K562 (cell line): ENCODE measurements at regions not wholly inside any gene's neighbourhood (a gene's known extent, or its start where the extent isn't known, plus 50 kb on each side); places are given as distances from the start of the nearest gene placed in this dataset.
A peak's percentile ranks its signal among the peaks of the same experiment; 100 is the strongest.

Experiments
- ATAC-seq: fragments of 200-7000 bp; cut with Tn5 transposase; 3 replicates; pipeline ENCODE4 v1.9.1; 2020; ENCODE audit warnings: moderate library complexity
- BruUV-seq: library from RNA; stranded (reverse); fragments of 400-500 nt; replicated peaks from 2 replicates; lab custom pipeline; 2021; lab: Mats Ljungman, UMichigan
- CTCF ChIA-PET: fragments of 300-600 bp; formaldehyde crosslinking; extraction: SDS; loops from one replicate; lab custom pipeline; 2021; ENCODE audit warnings: low intra/inter-chr PET ratio; lab: Yijun Ruan, JAX
- POLR2A ChIA-PET: fragments of 300-600, 350-650 bp; sonication (Branson Sonifier 250); formaldehyde crosslinking; extraction: SDS; loops from one replicate; lab custom pipeline; 2021; ENCODE audit warnings: antibody characterized with exemption, inconsistent platforms; lab: Yijun Ruan, JAX
- DNase-seq, 4 experiments: peaks; one replicate each; pipeline versions ENCODE4 v3.0.0 to v3.0.0-alpha.2; 2011 to 2018; ENCODE audit warnings: low spot score in 3 of 4, mixed read lengths in 3 of 4; ENCODE audit errors: extremely low read depth in 1 of 4
- FAIRE-seq: peaks from 2 replicates; lab custom pipeline; 2011; peaks lifted over from hg19 to GRCh38; lab: Jason Lieb, UNC
- H2AFZ ChIP-seq: 2 replicates; pipeline ENCODE4 v1.6.0; 2011; ENCODE audit warnings: low read depth, low read length, control low read depth, inconsistent platforms
- H3K27ac ChIP-seq: fragments of 200-600 bp; 3 replicates; pipeline ENCODE4 v1.8.0; 2011; ENCODE audit warnings: low read depth, mild to moderate bottlenecking, control low read depth, inconsistent platforms, low read length, moderate library complexity, mixed read lengths; ENCODE audit errors: extremely low read depth
- H3K27me3 ChIP-seq, 2 experiments: fragments of 300-600 bp in 1 of 2; 2 replicates in 1 of 2; 3 replicates in 1 of 2; pipeline versions ENCODE4 v1.6.0 to v1.8.0; 2011; ENCODE audit warnings: inconsistent platforms in 2 of 2, low read length in 2 of 2, mild to moderate bottlenecking in 1 of 2, mixed read lengths in 1 of 2, moderate library complexity in 1 of 2; ENCODE audit not compliant: control insufficient read depth in 2 of 2, insufficient read depth in 2 of 2
- H3K36me3 ChIP-seq: fragments of 300-600 bp; 3 replicates; pipeline ENCODE4 v1.8.0; 2011; ENCODE audit warnings: mild to moderate bottlenecking, low read length, inconsistent platforms; ENCODE audit not compliant: control insufficient read depth, insufficient read depth
- H3K4me1 ChIP-seq, 2 experiments: fragments of 200-600 bp in 1 of 2; replicated peaks in 1 of 2; 2 replicates in 1 of 2; 3 replicates in 1 of 2; pipeline versions ENCODE4 v1.5.1 to v1.8.0; 2011; ENCODE audit warnings: inconsistent platforms in 2 of 2, low read length in 2 of 2, mild to moderate bottlenecking in 1 of 2, mixed read lengths in 1 of 2, moderate library complexity in 1 of 2; ENCODE audit not compliant: control insufficient read depth in 2 of 2, insufficient read depth in 2 of 2
- H3K4me2 ChIP-seq: 2 replicates; pipeline ENCODE4 v1.6.1; 2011; ENCODE audit warnings: low read length, control low read depth, inconsistent platforms, mixed read lengths; ENCODE audit not compliant: insufficient read depth
- H3K4me3 ChIP-seq: fragments of 200-600 bp; sonication (generic), shearing (Covaris generic); 2 replicates; pipeline ENCODE4 v1.5.1; 2016; ENCODE audit warnings: control low read depth, inconsistent platforms
- H3K79me2 ChIP-seq: fragments of 200-600 bp; 3 replicates; pipeline ENCODE4 v1.8.0; 2011; ENCODE audit warnings: low read length, inconsistent platforms; ENCODE audit not compliant: control insufficient read depth, insufficient read depth
- H3K9ac ChIP-seq, 2 experiments: 2 replicates each; pipeline versions ENCODE4 v1.6.0 to v1.6.1; 2011; ENCODE audit warnings: low read depth in 2 of 2, low read length in 2 of 2, control low read depth in 1 of 2, inconsistent platforms in 1 of 2, mild to moderate bottlenecking in 1 of 2, mixed read lengths in 1 of 2; ENCODE audit not compliant: insufficient read depth in 1 of 2
- H3K9me1 ChIP-seq: one replicate; pipeline ENCODE4 v1.6.0; 2011; ENCODE audit warnings: inconsistent platforms, mild to moderate bottlenecking, low read length, moderate library complexity; ENCODE audit not compliant: control insufficient read depth, insufficient read depth
- H3K9me3 ChIP-seq: replicated peaks from 2 replicates; pipeline ENCODE4 v1.5.1; 2011; ENCODE audit warnings: low read depth, low read length, inconsistent platforms; ENCODE audit not compliant: control insufficient read depth, insufficient read depth
- H4K20me1 ChIP-seq: replicated peaks from 2 replicates; pipeline ENCODE4 v1.6.1; 2011; ENCODE audit warnings: low read length, inconsistent platforms, mixed read lengths; ENCODE audit not compliant: control insufficient read depth, insufficient read depth
- ASH1L ChIP-seq: fragments of 450-650 bp; IDR thresholded peaks from 2 replicates; pipeline ENCODE4 v1.6.1; 2018; ENCODE audit warnings: borderline replicate concordance, mild to moderate bottlenecking, low read depth; ENCODE audit not compliant: partially characterized antibody
- COPS2 ChIP-seq: fragments of 450-650 bp; conservative IDR thresholded peaks from 2 replicates; pipeline ENCODE4 v1.6.1; 2016; ENCODE audit warnings: mild to moderate bottlenecking, moderate library complexity
- CREB5 ChIP-seq: fragments of 250-450 bp; sonication (Bioruptor Pico); IDR thresholded peaks from 2 replicates; pipeline ENCODE4 v1.5.0; 2020; ENCODE audit warnings: mild to moderate bottlenecking
- DEAF1 ChIP-seq: fragments of 450-650 bp; formaldehyde crosslinking; IDR thresholded peaks from 2 replicates; pipeline ENCODE4 v1.4.0; 2020; ENCODE audit warnings: mild to moderate bottlenecking, moderate library complexity
- ELK1 ChIP-seq: sonication (generic); formaldehyde crosslinking; IDR thresholded peaks from 2 replicates; pipeline ENCODE4 v1.8.1; 2022; ENCODE audit warnings: missing genetic modification reagents
- NCOA6 ChIP-seq: fragments of 450-650 bp; IDR thresholded peaks from 2 replicates; pipeline ENCODE4 v1.6.1; 2017; ENCODE audit warnings: mild to moderate bottlenecking
- RFX5 ChIP-seq: IDR thresholded peaks from 2 replicates; pipeline ENCODE4 v1.6.1; 2011; ENCODE audit warnings: low read depth, mild to moderate bottlenecking, improper control_type of control experiment, low read length
- SAFB ChIP-seq: fragments of 200-400 bp; formaldehyde crosslinking; IDR thresholded peaks from 2 replicates; pipeline ENCODE4 v1.6.1; 2017; ENCODE audit warnings: low read depth, low read length, borderline replicate concordance
- TEAD1 ChIP-seq, 2 experiments: fragments of 450-650 bp in 1 of 2; sonication (generic) in 1 of 2; formaldehyde crosslinking; IDR thresholded peaks; 2 replicates each; pipeline versions ENCODE4 v1.4.0 to v1.8.0; 2020 to 2022; ENCODE audit warnings: mild to moderate bottlenecking in 2 of 2, missing genetic modification reagents in 1 of 2
- ZNF24 ChIP-seq: fragments of 450-650 bp; IDR thresholded peaks from 2 replicates; pipeline ENCODE4 v1.6.1; 2016
- ZNF316 ChIP-seq: fragments of 450-650 bp; IDR thresholded peaks from 2 replicates; pipeline ENCODE4 v1.6.1; 2016
- ZNF511 ChIP-seq: sonication (generic); formaldehyde crosslinking; IDR thresholded peaks from 2 replicates; pipeline ENCODE4 v1.8.0; 2022; ENCODE audit warnings: mild to moderate bottlenecking, missing genetic modification reagents
- ZNF695 ChIP-seq: fragments of 450-650 bp; formaldehyde crosslinking; IDR thresholded peaks from 2 replicates; pipeline ENCODE4 v1.4.0; 2020; ENCODE audit warnings: mild to moderate bottlenecking, moderate library complexity
- WGBS: fragments of 100-300 bp; shearing (Covaris generic); methylation state at CpG from one replicate; pipeline ENCODE4 v1.1.6; 2016; ENCODE audit warnings: low coverage, mixed read lengths; ENCODE audit not compliant: insufficient coverage; ENCODE audit errors: missing lambda C conversion rate; 5-methylcytosine and 5-hydroxymethylcytosine counted together
- in situ Hi-C: fragments of 300-500 bp; cut with MboI; formaldehyde crosslinking; loops from 4 replicates; pipeline ENCODE4 v1.15.0; 2018; ENCODE audit warnings: inconsistent platforms, mixed read lengths
- intact Hi-C: fragments of 100-400 bp; cut with micrococcal nuclease; formaldehyde crosslinking; loops from 2 replicates; pipeline ENCODE4 v1.14.2; 2022

GRCh38 chr16:20153444-20153843 is 79.8 kb upstream of the GPR139 start:
- no peaks in the 10 kb centered on the region for H4K20me1 ChIP-seq
- no peak for FAIRE-seq
- POLR2A ChIA-PET = no interaction called here
- H3K79me2 ChIP-seq = no peaks in the 10 kb centered on the region
- H3K9me3 ChIP-seq = no peaks in the 10 kb centered on the region
- H3K9me1 ChIP-seq = no peaks in the 10 kb centered on the region
- no peak overlapping the region for H3K4me3 ChIP-seq
- WGBS = 0% methylated on average over 1 of the region's 1 CpG
- H2AFZ ChIP-seq = no peak overlapping the region
- no peak overlapping the region for H3K9ac ChIP-seq
- CTCF ChIA-PET = no interaction called here
- H3K36me3 ChIP-seq = no peaks in the 10 kb centered on the region
- TF ChIP-seq ZNF316 (peak; percentile 57; the same call in 1 of the 2 replicates), NCOA6 (no peak), RFX5 (no peak)
- no peak overlapping the region for H3K4me2 ChIP-seq
- in situ Hi-C loops (no loop called here), intact Hi-C loops (no loop called here)
- no peak overlapping the region for H3K27ac ChIP-seq
- no peak for DNase-seq
- no peaks in the 10 kb centered on the region for H3K27me3 ChIP-seq
- ATAC-seq = no peak
- no peaks in the 10 kb centered on the region for H3K4me1 ChIP-seq
- BruUV-seq = no TSS peak

- DNase-seq = no peak
- no peak for TF ChIP-seq ELK1 (CRISPR knock-in tag)
- TF ChIP-seq COPS2 = no peak
- TF ChIP-seq ZNF511 (CRISPR knock-in tag) = no peak
- TF ChIP-seq DEAF1 (CRISPR knock-in tag) = no peak
- TF ChIP-seq TEAD1 (CRISPR knock-in tag; IDR thresholded peaks at IDR 0.05) = no peak
- TF ChIP-seq ZNF695 (CRISPR knock-in tag) = no peak
- TF ChIP-seq CREB5 (CRISPR knock-in tag) = no peak
- no peak for TF ChIP-seq ASH1L
- no peak for TF ChIP-seq SAFB
- TF ChIP-seq ZNF24 = no peak
- no peaks in the 10 kb centered on the region for H3K4me1 ChIP-seq
- no peaks in the 10 kb centered on the region for H3K79me2 ChIP-seq
- H3K9me3 ChIP-seq = no peaks in the 10 kb centered on the region
- WGBS = 0% methylated on average over 5 of the region's 5 CpGs
- no peaks in the 10 kb centered on the region for H3K9me1 ChIP-seq
- CTCF ChIA-PET = no interaction called here
- no peak overlapping the region for H3K4me3 ChIP-seq
- in situ Hi-C loops = no loop called here
- H3K9ac ChIP-seq = no peak overlapping the region
- no peaks in the 10 kb centered on the region for H3K36me3 ChIP-seq
- no peak for ATAC-seq
- no peak overlapping the region for H3K27ac ChIP-seq
- BruUV-seq = no TSS peak
- H4K20me1 ChIP-seq = no peaks in the 10 kb centered on the region
- intact Hi-C loops = no loop called here
- POLR2A ChIA-PET = no interaction called here
- no peak overlapping the region for H3K4me2 ChIP-seq
- no peaks in the 10 kb centered on the region for H3K27me3 ChIP-seq
- H2AFZ ChIP-seq = no peak overlapping the region
- FAIRE-seq = no peak
Measured at GRCh38 chr16:20147091-20147490, 73.4 kb upstream of the GPR139 start.
